ENCODE measurements at regions not wholly inside any gene's neighbourhood (a gene's known extent, or its start where the extent isn't known, plus 50 kb on each side); places are given as distances from the start of the nearest gene placed in this dataset.

DNA sequence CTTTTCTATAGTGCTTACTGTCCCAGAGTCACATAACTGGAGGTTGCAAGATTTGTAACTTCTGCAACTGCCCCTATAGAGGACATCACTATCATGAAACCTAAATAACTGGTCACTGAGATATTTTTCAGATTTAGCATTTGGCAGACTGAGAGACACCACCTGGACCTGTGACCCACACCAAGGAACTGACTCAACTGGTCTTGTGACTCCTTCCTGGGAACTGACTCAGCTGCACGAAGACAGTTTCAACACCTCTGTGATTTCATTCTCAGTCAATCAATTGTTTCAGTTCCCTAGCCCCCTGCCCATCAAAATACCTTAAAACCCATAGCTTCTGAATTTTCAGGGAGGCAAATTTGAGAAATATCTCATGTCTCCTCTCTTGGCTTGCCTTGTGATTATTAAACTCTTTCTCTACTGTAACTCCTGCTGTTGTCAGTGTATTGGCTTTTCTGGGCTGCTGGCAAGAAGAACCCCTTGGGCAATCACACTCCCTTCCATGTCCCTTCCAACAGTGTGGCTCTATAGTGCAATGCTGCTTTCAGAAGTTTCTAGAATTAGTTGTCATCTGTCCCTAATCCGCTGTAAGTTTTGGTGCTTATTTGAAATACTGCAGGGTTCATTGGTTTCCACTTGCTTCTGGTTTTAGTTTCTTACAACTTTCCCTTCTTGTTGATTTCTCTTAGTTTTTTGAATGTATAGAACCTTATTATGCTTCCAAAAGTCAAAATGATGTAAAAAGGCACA is 127.8 kb upstream of the ADCY1 start:
- in situ Hi-C loops (cut with MboI; ENCODE audit: low sequenced_read_pairs) = no loop called here

DNA sequence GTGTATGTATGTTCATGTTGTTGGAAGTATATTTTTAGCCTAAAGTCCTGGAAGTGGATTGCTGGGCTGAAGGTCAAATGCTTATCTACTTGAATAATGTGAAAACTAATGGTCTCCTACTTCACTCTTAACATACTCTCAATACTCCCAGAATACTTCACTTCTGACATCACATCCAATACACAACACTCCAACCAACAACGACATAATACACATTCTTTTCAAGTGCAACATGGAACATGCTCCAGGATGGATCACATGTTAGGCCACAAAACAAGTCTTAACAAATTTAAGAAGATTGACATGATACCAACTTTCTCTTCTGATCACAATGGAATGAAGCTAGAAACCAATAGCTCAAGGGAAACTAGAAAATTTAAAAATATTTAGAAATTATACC is 126.9 kb upstream of the ADCY1 start:
- in situ Hi-C loops (cut with MboI; ENCODE audit: low sequenced_read_pairs) = no loop called here

DNA sequence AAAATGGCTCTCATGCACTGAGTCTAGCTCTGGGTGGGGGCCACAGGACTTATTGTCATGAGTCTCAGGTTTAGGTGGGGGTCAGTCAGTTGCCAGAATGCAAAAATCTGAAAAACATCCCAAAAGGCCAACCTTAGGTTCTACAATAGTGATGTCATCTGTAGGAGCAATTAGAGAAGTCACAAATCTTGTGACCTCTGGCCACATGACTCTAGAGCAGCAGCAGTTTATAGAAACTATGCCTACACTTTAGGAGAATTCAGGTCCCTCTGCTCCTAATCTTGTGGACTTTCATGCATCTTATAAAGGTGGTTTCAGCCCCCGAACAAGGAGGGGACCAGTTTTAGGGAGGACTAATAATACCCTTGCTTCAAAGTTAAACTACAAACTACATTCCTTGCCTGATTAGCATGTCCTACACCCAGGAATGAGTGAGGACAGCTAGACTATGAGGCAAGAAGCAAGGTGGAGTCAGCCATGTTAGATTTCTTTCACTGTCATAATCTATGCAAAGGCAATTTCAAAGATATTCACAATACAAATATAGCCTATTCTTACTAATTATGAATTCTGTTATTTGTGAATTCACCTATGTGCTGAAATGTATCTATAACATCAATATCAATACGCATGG is 123.5 kb upstream of the ADCY1 start:
- in situ Hi-C loops (cut with MboI; ENCODE audit: low sequenced_read_pairs) = no loop called here

DNA sequence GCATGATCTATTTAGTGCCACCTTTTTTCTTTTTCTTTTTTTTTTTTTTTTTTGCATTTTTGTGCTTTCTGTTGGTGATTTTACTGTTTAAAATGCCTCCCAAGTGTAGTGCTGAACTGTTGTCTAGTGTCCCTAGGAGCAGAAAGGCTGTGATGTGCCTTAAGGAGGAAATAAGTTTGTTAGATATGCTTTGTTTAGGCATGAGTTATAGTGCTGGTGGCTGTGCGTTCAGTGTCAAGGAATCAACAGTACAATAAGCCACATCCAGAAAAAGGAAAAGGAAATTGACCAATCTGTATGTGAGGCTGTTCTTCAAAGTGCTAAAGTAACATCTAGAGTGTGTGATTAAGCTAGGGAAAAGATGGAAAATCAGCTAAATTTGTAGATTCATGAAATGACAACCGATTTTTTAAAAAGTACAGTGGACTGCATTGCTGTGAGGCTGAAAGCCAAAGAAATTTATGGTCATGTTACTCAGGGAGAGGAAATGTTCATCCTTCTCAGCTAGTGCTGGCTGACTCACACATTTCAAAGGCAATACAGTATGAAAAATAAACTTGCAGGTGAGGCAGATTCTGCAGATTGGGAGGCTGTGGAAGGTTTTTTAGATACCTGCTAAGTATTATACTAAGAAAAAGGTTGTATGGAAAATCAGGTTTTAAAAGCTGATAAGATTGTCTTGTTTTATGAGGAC is 122.7 kb upstream of the ADCY1 start:
- in situ Hi-C loops (cut with MboI; ENCODE audit: low sequenced_read_pairs) = no loop called here

DNA sequence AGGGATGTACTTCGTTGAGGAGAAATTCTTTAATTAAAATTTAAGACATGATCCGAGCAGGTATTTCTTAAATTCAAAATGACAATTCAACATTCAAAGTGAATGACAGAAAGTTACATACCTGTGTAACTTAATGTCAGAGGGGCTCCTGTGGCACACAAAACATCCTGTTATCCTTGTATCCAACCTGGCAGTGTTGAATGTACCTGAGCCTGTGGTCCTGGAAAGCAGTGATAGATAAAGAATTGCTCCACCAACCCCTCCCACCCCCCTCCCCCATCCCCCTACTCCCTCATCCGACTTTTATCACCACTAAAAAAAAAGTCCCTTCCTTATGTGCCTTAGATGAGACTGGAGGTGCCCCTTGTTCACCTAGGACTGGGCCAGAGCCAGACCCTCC is 119.4 kb upstream of the ADCY1 start:
- in situ Hi-C loops (cut with MboI; ENCODE audit: low sequenced_read_pairs) = no loop called here

DNA sequence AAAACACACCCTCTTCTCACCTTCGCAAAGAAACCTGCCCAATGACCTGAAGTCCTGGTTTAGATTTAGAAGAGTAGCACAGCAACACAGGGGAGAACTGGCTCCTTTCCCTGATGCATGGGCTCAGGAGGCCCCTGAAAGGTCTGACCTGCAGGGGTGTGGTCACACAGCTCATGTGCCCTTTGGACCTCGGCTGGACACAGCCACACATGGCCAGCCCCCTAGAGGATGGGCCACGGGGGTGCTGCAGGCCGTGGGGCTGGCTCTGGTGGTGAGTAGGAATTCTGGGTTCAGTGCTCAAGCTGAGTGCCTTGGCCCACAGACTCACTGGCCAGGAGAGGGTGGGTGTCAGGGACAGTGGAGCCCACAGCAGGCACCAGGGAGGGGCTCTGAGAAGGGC is 118.5 kb upstream of the ADCY1 start:
- in situ Hi-C loops (cut with MboI; ENCODE audit: low sequenced_read_pairs) = no loop called here

DNA sequence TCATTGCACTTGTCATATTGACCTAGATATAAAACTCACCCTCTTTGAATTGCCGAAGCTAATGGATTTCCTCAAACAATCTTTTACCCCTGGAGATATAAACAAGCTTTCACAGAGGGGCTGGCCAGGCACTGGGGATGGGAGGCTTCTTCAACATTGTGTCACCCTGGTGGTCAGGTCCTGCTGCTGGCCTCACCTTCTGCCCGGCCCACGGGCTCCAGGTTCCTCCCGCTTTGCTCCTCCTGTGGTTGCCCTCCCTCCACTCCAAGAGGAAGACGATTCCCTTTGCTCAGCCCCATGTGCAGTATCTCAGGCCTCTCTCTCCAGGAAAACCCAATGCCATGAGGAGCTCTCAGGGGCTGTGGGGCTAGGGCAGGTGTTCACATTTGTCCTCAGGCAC is 118.1 kb upstream of the ADCY1 start:
- in situ Hi-C loops (cut with MboI; ENCODE audit: low sequenced_read_pairs) = no loop called here

DNA sequence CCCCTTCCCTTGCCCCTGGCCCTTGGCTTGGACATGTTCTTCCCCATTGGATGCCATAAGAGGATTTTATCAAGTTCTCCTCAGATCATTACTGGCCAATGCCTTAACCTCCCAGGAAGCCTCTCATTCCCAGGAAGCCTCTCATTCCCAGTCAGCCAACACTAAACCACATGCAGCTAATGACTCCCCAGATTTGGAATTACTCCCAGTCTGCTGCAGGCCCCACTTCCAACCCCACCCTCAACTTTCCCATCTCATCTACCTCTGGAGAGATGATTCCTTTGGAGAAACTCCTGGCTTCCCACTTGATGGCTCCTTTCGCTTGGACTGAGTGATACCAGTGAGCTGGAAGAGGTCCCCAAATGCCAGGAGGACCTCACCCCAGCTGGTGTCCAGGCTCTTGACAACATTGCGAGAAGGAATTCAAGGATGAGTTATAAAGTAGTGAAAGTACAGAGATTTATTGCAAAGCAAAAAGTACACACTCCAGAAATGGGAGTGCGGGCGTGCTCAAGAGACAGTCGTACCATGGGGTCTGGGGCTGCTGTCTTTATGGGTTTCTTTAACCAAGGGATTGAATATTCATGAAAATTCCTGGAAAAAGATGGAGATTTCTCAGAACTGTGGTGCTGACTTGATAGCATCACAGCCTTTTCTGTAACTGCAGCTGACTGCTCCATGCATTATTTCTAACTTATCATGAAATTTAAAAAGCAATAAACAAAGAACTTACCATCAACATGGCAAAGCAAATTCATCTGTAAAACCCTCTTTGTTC is 117.2 kb upstream of the ADCY1 start:
- in situ Hi-C loops (cut with MboI; ENCODE audit: low sequenced_read_pairs) = no loop called here

DNA sequence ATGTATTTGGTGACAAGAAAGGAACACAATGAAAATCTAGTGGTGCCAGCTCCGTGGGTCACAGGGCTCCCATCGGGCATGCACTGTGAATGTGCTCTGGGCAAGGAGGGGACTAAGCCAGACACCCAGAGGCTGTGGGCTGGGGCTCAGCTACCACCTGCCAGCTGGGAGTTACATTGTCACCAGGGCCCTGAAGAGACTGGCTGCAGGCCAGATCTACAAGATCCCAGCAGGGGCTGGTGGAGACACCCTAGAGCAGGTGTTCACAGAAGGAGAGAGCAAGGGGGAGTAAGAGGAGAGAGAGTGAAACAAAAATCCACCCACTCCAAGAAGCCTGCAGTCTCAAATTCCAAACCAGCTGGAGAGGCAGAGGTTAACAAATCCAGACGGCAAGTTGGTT is 116.6 kb upstream of the ADCY1 start:
- in situ Hi-C loops (cut with MboI; ENCODE audit: low sequenced_read_pairs) = no loop called here

DNA sequence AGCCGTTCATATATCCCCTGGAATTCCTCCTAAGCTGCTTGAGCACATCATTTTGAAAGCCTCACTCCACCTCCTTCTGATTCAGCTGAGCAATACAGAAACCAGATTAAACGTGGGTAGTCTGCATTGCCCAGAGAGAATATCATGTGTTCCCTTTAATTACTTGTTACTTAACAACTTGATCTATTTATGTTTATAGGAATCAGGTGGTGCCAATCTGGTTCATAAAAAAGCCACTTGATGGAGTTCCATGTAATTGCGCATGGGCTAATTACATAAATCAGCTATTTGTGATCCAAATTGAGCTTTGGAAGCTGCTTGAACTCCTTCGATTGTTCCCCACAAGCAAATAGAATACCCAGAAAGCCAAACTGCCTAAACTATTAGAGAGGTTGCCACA is 114.7 kb upstream of the ADCY1 start:
- in situ Hi-C loops (cut with MboI; ENCODE audit: low sequenced_read_pairs) = no loop called here

DNA sequence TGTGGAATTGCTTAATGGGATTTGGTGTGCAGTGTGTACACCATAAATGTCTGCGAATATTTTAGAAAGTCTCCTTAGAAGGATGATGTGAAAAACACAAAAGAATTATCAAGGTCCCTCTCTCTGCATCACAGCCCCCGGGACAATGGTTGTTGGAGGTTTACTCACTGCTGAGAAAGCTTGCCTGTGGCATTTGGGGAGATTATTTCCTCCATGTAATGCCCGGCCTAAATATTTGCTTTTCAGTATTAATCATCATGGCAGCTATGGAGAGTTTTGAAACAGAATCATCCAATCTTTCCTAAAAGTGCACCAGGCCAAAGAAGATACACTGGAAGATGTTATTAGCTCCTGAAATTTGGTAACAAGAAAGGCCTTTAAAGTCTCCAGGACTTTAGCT is 113.8 kb upstream of the ADCY1 start:
- in situ Hi-C loops (cut with MboI; ENCODE audit: low sequenced_read_pairs) = no loop called here

DNA sequence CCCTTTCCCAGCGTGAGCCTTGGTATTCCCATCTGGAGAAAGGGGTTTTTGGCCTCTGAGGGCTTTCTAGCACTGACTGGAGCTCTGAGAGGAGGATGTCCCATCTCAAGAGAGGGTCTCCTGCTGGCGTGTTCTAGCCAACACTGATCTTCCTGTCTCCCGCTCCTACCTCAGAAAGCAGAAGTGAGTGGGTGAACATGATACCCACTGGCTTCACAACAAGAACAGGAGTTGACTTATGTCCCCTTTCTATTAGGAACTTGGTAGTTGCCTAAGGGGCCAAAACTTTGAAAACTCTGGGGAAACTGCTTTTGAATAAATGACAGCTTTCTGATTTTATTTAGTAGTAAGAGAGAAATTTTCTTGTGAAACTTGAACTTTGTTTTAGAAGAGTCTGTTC is 113.1 kb upstream of the ADCY1 start:
- in situ Hi-C loops (cut with MboI; ENCODE audit: low sequenced_read_pairs) = no loop called here

DNA sequence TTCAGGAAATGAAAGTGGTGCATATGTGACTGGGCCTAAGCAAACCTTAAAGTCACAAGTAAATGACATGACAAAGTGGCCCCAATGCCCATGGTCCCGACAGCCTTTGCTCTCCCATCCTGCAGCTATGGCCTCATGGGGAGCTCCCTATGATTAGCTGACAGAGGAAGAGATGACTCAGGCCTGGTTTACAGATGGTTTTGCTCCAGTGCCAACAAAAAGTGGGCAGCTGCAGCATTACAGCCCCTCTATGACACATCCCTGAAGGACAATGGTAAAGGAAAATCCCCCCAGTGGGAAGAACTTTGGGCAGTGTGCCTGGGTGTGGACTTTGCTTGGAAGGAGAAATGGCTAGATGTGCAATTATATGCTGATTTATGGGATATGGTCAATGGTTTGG is 105.1 kb upstream of the ADCY1 start:
- in situ Hi-C loops (cut with MboI; ENCODE audit: low sequenced_read_pairs) = no loop called here

DNA sequence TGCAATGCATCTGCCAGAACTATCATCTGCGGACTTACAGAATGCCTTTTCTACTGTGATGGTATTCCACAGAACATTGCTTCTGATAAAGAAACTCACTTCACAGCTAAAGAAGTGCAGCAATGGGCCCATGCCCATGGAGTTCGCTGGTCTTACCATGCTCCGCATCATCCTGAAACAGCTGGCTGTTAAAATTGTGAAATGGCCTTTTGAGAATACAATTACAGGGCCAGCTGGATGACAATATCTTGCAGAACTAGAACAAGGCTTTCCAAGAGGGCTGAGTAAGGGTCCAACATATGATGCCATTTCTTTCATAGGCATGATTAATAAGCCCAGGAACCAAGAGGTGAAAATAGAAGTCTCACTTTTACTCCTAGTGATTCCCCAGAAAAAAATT is 104.1 kb upstream of the ADCY1 start:
- in situ Hi-C loops (cut with MboI; ENCODE audit: low sequenced_read_pairs) = no loop called here

DNA sequence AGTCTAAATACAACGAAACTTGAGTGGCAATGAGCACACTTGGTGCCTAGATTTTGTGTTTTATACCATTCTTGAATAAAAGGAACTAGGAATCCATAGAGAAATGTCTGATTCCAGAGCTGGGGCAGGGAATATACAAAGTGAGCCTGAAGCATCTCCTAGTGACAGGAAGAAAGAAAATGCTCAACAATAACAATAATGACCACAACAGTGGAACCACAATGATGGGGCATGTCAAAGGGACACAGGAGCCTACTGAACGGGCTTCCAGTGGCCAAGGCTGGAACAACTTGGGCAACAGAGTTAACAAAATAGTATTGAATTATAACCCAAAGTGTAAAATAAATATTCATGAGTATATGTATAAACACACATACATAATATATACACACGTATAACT is 94.4 kb upstream of the ADCY1 start:
- in situ Hi-C loops (cut with MboI; ENCODE audit: low sequenced_read_pairs) = no loop called here

DNA sequence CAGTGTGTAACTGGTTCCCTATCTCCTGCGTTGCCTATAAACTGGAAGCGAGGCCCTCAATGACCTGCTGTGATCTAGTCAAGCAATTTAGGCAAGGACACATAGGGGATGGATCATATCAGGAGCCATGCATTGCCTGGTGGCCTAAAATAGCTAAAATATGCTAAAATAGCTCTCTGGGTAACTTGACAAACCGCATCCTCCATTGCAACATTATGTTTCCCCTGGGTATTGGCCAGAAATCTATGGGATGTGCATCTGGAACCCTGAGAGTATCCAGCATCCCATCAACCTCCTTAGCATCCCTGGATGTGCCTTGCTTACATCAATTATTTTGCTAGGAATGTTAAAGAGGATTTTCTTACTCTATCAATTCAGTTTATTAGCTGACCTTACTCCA is 91.7 kb upstream of the ADCY1 start:
- in situ Hi-C loops (cut with MboI; ENCODE audit: low sequenced_read_pairs) = no loop called here

DNA sequence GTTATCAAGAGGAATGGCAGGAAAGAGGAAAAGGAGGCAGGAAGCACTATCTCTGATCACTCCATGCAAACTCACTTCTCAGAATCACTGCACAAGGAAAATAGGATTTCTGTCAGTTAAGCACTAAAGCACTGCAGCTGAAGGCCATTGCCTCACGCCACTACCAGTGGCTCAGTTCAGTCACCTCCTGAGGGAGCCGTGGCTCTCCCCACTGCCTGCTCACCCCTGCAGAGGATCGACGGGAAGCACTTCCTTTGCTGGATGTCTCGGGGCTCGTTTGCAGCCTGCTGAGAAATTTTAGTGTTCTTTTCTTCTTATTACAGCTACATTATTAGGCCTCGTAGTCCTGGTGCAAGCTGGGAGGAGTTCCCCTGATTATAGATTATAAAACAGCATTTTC is 90.1 kb upstream of the ADCY1 start:
- in situ Hi-C loops (cut with MboI; ENCODE audit: low sequenced_read_pairs) = no loop called here

DNA sequence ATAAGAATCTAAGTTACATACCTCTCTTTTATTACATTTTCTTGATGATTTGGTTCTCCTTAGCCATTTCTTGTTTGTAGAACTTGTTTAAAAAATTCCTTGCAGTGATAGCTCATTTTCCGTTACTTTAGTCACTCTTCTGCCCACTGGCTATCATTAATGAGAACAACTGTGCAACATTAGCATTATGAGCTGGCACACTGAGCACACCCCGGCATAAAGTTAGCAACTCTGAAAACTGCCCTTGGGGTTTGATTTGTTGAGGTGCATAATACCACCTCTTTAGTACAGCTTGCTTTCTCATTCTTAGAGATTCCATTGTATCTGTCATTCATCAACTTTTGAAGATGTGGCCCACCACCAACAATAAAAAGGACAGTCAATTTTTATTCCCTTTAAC is 87.6 kb upstream of the ADCY1 start:
- in situ Hi-C loops (cut with MboI; ENCODE audit: low sequenced_read_pairs) = no loop called here

DNA sequence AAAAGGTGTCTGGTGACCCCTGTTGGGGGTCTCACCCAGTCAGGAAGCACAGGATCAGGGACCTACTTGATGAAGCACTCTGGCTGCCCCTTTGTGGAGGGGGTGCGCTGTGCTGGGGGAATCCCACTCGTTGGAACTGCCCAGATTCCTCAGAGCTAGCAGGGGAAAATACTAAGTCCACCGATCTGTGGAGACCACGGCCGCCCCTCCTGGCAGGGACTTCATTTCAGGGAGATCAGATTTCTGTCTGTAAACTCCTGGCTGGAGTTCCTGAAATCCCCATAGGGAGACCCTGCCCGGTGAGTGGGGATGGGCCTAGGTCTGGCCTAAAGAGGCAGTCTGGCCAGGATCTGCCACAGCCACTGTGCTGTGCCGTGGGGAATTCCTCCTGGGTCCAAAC is 79.3 kb upstream of the ADCY1 start:
- in situ Hi-C loops (cut with MboI; ENCODE audit: low sequenced_read_pairs) = no loop called here

DNA sequence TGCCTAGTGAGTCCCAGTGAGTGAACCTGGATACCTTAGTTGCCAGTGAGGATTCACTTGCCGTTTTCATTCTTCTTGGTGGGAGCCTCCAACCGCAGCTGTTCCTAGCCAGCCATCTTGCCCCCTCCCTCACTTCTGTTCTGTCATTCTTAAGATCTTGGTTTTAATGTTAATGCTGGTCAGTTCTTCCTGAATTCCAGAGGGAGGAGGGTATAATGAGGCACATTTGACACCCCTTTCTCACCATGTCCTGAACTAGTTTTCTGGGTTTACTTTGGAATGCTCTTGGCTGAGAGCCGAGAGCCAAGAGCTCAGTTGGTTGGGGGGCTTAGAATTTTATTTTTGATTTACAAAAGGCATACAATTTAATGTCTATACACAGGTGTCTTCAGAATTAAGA is 78.5 kb upstream of the ADCY1 start:
- in situ Hi-C loops (cut with MboI; ENCODE audit: low sequenced_read_pairs) = no loop called here

DNA sequence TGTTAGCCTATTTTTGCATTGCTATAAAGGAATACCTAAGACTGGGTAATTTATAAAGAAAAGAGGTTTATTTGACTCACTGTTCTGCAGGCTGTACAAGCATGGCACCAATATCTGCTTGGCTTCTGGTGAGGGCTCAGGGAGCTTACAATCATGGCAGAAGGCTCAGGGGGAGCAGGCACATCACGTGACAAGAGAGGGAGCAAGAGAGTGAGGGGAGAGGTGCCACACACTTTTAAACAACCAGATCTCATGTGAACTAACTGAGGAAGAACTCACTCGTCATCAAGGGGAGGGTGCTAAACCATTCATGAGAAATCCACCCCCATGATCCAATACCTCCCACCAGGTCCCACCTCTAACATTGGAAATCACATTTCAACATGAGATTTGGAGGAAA is 73.9 kb upstream of the ADCY1 start:
- in situ Hi-C loops (cut with MboI; ENCODE audit: low sequenced_read_pairs) = no loop called here

DNA sequence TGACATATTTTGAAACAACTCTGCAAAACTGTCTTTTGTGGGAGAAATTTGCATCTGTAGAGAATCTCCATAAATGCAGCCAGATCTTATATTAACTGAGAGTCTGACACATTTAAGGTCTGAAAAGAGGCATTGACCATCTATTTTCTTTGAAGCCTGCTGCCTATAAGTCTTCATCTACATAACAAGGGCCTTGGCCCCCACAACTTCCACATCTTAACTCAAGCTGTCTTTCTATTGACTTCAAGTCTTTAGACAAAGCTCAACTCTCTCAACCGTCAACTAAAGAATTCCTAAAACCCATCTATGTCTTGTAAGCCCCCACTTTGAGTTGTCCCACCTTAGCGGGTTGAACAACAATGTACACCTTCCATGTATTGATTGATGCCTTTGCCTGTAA is 72.4 kb upstream of the ADCY1 start:
- in situ Hi-C loops (cut with MboI; ENCODE audit: low sequenced_read_pairs) = no loop called here

Data from HL-60/S4 treated with phorbol 12-myristate 13-acetate at 8.2 ng/mL for 4 days and 3 days (cell line).